ENCODE measurements at regions not wholly inside any gene's neighbourhood (a gene's known extent, or its start where the extent isn't known, plus 50 kb on each side); places are given as distances from the start of the nearest gene placed in this dataset.

- TF ChIP-seq, protein P1, sequence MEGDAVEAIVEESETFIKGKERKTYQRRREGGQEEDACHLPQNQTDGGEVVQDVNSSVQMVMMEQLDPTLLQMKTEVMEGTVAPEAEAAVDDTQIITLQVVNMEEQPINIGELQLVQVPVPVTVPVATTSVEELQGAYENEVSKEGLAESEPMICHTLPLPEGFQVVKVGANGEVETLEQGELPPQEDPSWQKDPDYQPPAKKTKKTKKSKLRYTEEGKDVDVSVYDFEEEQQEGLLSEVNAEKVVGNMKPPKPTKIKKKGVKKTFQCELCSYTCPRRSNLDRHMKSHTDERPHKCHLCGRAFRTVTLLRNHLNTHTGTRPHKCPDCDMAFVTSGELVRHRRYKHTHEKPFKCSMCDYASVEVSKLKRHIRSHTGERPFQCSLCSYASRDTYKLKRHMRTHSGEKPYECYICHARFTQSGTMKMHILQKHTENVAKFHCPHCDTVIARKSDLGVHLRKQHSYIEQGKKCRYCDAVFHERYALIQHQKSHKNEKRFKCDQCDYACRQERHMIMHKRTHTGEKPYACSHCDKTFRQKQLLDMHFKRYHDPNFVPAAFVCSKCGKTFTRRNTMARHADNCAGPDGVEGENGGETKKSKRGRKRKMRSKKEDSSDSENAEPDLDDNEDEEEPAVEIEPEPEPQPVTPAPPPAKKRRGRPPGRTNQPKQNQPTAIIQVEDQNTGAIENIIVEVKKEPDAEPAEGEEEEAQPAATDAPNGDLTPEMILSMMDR (conservative IDR thresholded peaks at IDR 0.05; ENCODE audit: low read depth in 2 of 2) = no peak
- TF ChIP-seq POLR2AphosphoS5 (IDR thresholded peaks at IDR 0.05; ENCODE audit: low read depth) = no peak
- TF ChIP-seq, protein P2, sequence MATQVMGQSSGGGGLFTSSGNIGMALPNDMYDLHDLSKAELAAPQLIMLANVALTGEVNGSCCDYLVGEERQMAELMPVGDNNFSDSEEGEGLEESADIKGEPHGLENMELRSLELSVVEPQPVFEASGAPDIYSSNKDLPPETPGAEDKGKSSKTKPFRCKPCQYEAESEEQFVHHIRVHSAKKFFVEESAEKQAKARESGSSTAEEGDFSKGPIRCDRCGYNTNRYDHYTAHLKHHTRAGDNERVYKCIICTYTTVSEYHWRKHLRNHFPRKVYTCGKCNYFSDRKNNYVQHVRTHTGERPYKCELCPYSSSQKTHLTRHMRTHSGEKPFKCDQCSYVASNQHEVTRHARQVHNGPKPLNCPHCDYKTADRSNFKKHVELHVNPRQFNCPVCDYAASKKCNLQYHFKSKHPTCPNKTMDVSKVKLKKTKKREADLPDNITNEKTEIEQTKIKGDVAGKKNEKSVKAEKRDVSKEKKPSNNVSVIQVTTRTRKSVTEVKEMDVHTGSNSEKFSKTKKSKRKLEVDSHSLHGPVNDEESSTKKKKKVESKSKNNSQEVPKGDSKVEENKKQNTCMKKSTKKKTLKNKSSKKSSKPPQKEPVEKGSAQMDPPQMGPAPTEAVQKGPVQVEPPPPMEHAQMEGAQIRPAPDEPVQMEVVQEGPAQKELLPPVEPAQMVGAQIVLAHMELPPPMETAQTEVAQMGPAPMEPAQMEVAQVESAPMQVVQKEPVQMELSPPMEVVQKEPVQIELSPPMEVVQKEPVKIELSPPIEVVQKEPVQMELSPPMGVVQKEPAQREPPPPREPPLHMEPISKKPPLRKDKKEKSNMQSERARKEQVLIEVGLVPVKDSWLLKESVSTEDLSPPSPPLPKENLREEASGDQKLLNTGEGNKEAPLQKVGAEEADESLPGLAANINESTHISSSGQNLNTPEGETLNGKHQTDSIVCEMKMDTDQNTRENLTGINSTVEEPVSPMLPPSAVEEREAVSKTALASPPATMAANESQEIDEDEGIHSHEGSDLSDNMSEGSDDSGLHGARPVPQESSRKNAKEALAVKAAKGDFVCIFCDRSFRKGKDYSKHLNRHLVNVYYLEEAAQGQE (IDR thresholded peaks at IDR 0.05; ENCODE audit: unreplicated experiment) = no peak
- no peak for TF ChIP-seq EZH2 (IDR thresholded peaks at IDR 0.05; ENCODE audit: low read depth, unreplicated experiment)
- TF ChIP-seq EZH2phosphoT487 (IDR thresholded peaks at IDR 0.05; ENCODE audit: unreplicated experiment) = no peak
- TF ChIP-seq ZNF331 (CRISPR knock-in tag; IDR thresholded peaks at IDR 0.05; ENCODE audit: low read depth) = no peak
- no peak for TF ChIP-seq CREB1 (CRISPR knock-in tag; IDR thresholded peaks at IDR 0.05; ENCODE audit: low read depth)
Observed at GRCh38 chr6:106730264-106730663, 100.9 kb downstream of the QRSL1 start.

Data from GM23338 (cell line).